ENCODE measurements at regions not wholly inside any gene's neighbourhood (a gene's known extent, or its start where the extent isn't known, plus 50 kb on each side); places are given as distances from the start of the nearest gene placed in this dataset.

DNA sequence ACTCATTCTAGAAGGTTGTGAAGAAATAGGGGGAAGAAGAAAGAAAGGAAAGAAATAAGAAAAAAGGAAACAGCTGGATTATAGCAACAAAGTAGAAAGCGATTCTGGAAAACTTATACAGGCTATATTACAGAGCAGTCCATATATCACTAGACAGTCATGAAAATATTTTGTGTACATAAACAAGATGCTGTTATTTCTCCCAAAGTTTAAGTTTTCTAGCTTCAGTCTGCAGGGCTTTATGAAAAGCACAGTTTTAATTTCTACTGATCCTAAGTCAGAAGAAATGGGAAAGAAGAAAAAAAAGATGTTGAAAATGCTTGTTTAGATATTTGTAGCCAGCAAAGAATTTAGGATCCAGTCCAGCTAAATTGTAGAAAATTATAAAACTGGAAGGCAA, 321.4 kb upstream of the NDN start:
- TF ChIP-seq CTCF (conservative IDR thresholded peaks at IDR 0.05 in 1 of 2, IDR thresholded peaks at IDR 0.05 in 1 of 2; ENCODE audit: low read depth in 1 of 2, low read length in 2 of 2) (no peak), EZH2 (IDR thresholded peaks at IDR 0.05; ENCODE audit: low read length, missing control alignments) (no peak)

All from fibroblast of lung (primary cell).